ENCODE measurements at regions not wholly inside any gene's neighbourhood (a gene's known extent, or its start where the extent isn't known, plus 50 kb on each side); places are given as distances from the start of the nearest gene placed in this dataset.

DNA sequence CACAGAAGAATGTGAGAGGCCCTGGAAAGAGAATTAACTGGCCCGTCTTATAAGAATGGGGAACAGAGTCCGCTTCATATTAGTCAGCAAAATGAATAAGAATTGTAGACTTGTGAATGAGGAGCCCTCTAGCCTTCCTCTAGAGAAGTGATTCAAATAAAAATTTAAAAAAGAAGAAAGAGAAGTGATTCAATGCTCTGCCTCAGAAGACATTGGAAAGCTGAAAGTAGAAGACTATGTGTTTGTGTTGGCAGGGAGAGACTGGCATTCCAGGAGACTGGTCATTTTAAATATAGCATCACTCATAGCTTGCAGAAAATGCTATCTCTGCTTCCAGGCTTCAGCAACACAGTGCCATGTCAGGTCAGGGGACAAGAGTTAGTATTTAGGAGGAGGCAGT, 190.6 kb upstream of the HS3ST3A1 start:
- Histone ChIP-seq H3K27ac (ENCODE audit: low read length in 2 of 2) (no peak overlapping the region), H3K4me3 (ENCODE audit: control extremely low read depth in 1 of 5, extremely low read depth in 1 of 5, insufficient read depth in 1 of 5, low read depth in 2 of 5, low read length in 4 of 5) (no peak overlapping the region), H2AFZ (ENCODE audit: insufficient read depth, low read depth, low read length, poor library complexity, severe bottlenecking) (no peak overlapping the region), H3K79me2 (ENCODE audit: control insufficient read depth, insufficient read depth, low read length) (no peaks in the 10 kb centered on the region), H3K9ac (ENCODE audit: low read length) (no peak overlapping the region), H3K4me1 (ENCODE audit: control insufficient read depth in 2 of 2, insufficient read depth in 2 of 2, low read length in 2 of 2) (peaks cover 5% of the 10 kb centered on the region in 2 donors), H3K27me3 (replicated peaks in 1 of 4; ENCODE audit: control extremely low read depth in 1 of 4, control insufficient read depth in 3 of 4, insufficient read depth in 4 of 4, low read length in 3 of 4) (no peaks in the 10 kb centered on the region), H4K20me1 (ENCODE audit: control insufficient read depth, insufficient read depth, low read length, poor library complexity, severe bottlenecking) (no peaks in the 10 kb centered on the region), H3K36me3 (replicated peaks in 1 of 2; ENCODE audit: control extremely low read depth in 1 of 2, control insufficient read depth in 1 of 2, extremely low read depth in 1 of 2, insufficient read depth in 2 of 2, low read length in 1 of 2) (no peaks in the 10 kb centered on the region), H3K4me2 (replicated peaks; ENCODE audit: low read depth, low read length, poor library complexity, severe bottlenecking) (no peak overlapping the region), H3K9me3 (ENCODE audit: control extremely low read depth in 1 of 3, control insufficient read depth in 2 of 3, insufficient read depth in 1 of 3, low read length in 2 of 3) (peaks cover 0 to 4% (median 1%) of the 10 kb centered on the region in 3 donors)
- no peak for DNase-seq
- no peak overlapping the region for H3K4me3 Mint-ChIP-seq
- ChIA-PET CTCF (no interaction called here), POLR2A (no interaction called here)
- H3K4me1 Mint-ChIP-seq = peaks cover 12% of the 10 kb centered on the region
- no peaks in the 10 kb centered on the region for H3K27me3 Mint-ChIP-seq
- intact Hi-C loops (cut with micrococcal nuclease) = no loop called here
- WGBS (ENCODE audit: insufficient coverage) = no CpG with 5 or more reads among the region's 2 CpGs
- peaks cover 2% of the 10 kb centered on the region for H3K9me3 Mint-ChIP-seq (ENCODE audit: insufficient read depth)
- TF ChIP-seq EZH2 (IDR thresholded peaks at IDR 0.05; ENCODE audit: borderline replicate concordance, insufficient read depth, low read depth, low read length, poor library complexity, severe bottlenecking) = no peak
- TF ChIP-seq, protein P1, sequence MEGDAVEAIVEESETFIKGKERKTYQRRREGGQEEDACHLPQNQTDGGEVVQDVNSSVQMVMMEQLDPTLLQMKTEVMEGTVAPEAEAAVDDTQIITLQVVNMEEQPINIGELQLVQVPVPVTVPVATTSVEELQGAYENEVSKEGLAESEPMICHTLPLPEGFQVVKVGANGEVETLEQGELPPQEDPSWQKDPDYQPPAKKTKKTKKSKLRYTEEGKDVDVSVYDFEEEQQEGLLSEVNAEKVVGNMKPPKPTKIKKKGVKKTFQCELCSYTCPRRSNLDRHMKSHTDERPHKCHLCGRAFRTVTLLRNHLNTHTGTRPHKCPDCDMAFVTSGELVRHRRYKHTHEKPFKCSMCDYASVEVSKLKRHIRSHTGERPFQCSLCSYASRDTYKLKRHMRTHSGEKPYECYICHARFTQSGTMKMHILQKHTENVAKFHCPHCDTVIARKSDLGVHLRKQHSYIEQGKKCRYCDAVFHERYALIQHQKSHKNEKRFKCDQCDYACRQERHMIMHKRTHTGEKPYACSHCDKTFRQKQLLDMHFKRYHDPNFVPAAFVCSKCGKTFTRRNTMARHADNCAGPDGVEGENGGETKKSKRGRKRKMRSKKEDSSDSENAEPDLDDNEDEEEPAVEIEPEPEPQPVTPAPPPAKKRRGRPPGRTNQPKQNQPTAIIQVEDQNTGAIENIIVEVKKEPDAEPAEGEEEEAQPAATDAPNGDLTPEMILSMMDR (IDR thresholded peaks at IDR 0.05) = no peak
- no peak overlapping the region for H3K27ac Mint-ChIP-seq
- ATAC-seq (ENCODE audit: low read depth) = no peak

DNA sequence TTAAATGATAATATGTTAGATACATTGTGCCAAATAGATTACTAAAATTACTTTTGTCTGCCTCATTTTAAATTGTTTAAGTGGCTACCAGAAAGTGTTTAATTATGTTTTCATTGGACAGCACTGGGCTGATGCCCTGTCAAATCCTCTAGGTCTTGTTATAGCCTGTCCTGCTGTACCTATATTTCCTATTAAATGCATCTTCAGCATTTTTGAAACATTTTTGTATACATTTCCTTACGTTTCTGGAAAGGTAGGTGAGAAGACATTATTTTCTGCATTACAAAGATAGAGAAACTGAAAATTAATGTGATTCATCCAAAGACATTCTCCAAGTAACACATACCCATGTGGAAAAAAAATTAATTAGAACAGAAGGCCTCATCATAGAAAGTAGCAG, 192.2 kb upstream of the HS3ST3A1 start:
- Histone ChIP-seq H4K20me1 (ENCODE audit: control insufficient read depth, insufficient read depth, low read length, poor library complexity, severe bottlenecking) (no peaks in the 10 kb centered on the region), H3K27ac (ENCODE audit: low read length in 2 of 2) (no peak overlapping the region), H3K4me3 (ENCODE audit: control extremely low read depth in 1 of 5, extremely low read depth in 1 of 5, insufficient read depth in 1 of 5, low read depth in 2 of 5, low read length in 4 of 5) (no peak overlapping the region), H2AFZ (ENCODE audit: insufficient read depth, low read depth, low read length, poor library complexity, severe bottlenecking) (no peak overlapping the region), H3K4me2 (replicated peaks; ENCODE audit: low read depth, low read length, poor library complexity, severe bottlenecking) (no peak overlapping the region), H3K4me1 (ENCODE audit: control insufficient read depth in 2 of 2, insufficient read depth in 2 of 2, low read length in 2 of 2) (no peaks in the 10 kb centered on the region), H3K9me3 (ENCODE audit: control extremely low read depth in 1 of 3, control insufficient read depth in 2 of 3, insufficient read depth in 1 of 3, low read length in 2 of 3) (peaks cover 0 to 4% (median 1%) of the 10 kb centered on the region in 3 donors), H3K27me3 (replicated peaks in 1 of 4; ENCODE audit: control extremely low read depth in 1 of 4, control insufficient read depth in 3 of 4, insufficient read depth in 4 of 4, low read length in 3 of 4) (no peaks in the 10 kb centered on the region), H3K9ac (ENCODE audit: low read length) (no peak overlapping the region), H3K36me3 (replicated peaks in 1 of 2; ENCODE audit: control extremely low read depth in 1 of 2, control insufficient read depth in 1 of 2, extremely low read depth in 1 of 2, insufficient read depth in 2 of 2, low read length in 1 of 2) (no peaks in the 10 kb centered on the region), H3K79me2 (ENCODE audit: control insufficient read depth, insufficient read depth, low read length) (no peaks in the 10 kb centered on the region)
- Mint-ChIP-seq H3K27ac (no peak overlapping the region), H3K4me1 (no peaks in the 10 kb centered on the region), H3K9me3 (ENCODE audit: insufficient read depth) (peaks cover 6% of the 10 kb centered on the region), H3K4me3 (no peak overlapping the region), H3K27me3 (no peaks in the 10 kb centered on the region)
- DNase-seq = no peak
- intact Hi-C loops (cut with micrococcal nuclease) = no loop called here
- no CpG with 5 or more reads among the region's 1 CpG for WGBS (ENCODE audit: insufficient coverage)
- ChIA-PET CTCF (no interaction called here), POLR2A (no interaction called here)
- TF ChIP-seq, protein P1 (IDR thresholded peaks at IDR 0.05) = no peak
- no peak for TF ChIP-seq EZH2 (IDR thresholded peaks at IDR 0.05; ENCODE audit: borderline replicate concordance, insufficient read depth, low read depth, low read length, poor library complexity, severe bottlenecking)
- no peak for ATAC-seq (ENCODE audit: low read depth)

Measured in B cell (primary cell).